Astrocyte (in vitro differentiated cells and primary cell): ENCODE measurements at regions not wholly inside any gene's neighbourhood (a gene's known extent, or its start where the extent isn't known, plus 50 kb on each side); places are given as distances from the start of the nearest gene placed in this dataset.

Experiments
- EZH2 ChIP-seq: IDR thresholded peaks from 2 replicates; pipeline ENCODE4 v1.6.1; 2012; ENCODE audit warnings: mild to moderate bottlenecking, low read length, inconsistent platforms; ENCODE audit not compliant: insufficient read depth
- TF ChIP-seq, protein P1 (sequence below): IDR thresholded peaks from 2 replicates; pipeline ENCODE4 v1.5.1; 2011; ENCODE audit warnings: low read depth, mild to moderate bottlenecking, inconsistent platforms, low read length, moderate library complexity; ENCODE audit not compliant: insufficient read depth

DNA sequence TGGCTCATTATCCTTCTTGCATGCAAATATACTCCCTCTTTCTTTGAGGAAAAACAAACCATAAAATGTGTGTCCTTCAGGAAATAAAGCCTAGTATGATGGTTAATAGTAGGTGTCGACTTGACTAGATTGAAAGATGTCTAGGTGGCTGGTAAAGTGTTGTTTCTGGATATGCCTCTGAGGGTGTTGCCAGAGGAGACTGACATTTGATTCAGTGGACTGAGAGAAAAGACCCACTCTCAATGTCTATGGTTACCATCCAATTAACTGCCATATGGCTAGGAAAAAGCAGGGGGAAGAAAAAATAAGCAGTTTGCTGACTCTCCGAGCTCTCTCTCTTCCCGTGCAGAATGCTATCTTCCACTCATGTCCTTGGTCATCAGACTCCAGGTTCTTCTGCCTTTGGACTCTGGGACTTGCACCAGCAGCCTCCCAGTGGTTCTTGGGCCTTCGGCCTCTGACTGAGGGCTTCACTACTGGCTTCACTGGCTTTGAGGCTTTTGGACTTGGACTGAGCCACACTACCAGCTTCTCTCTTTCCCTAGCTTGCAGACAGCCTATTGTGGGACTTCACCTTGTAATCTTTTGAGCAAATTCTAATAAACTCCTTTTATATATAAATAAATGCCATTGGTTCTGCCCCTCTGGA is 532.1 kb upstream of the HTR2C start:
- TF ChIP-seq, protein P1, sequence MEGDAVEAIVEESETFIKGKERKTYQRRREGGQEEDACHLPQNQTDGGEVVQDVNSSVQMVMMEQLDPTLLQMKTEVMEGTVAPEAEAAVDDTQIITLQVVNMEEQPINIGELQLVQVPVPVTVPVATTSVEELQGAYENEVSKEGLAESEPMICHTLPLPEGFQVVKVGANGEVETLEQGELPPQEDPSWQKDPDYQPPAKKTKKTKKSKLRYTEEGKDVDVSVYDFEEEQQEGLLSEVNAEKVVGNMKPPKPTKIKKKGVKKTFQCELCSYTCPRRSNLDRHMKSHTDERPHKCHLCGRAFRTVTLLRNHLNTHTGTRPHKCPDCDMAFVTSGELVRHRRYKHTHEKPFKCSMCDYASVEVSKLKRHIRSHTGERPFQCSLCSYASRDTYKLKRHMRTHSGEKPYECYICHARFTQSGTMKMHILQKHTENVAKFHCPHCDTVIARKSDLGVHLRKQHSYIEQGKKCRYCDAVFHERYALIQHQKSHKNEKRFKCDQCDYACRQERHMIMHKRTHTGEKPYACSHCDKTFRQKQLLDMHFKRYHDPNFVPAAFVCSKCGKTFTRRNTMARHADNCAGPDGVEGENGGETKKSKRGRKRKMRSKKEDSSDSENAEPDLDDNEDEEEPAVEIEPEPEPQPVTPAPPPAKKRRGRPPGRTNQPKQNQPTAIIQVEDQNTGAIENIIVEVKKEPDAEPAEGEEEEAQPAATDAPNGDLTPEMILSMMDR = no peak
- TF ChIP-seq EZH2 = no peak
